MM.1S (cell line): ENCODE measurements at regions not wholly inside any gene's neighbourhood (a gene's known extent, or its start where the extent isn't known, plus 50 kb on each side); places are given as distances from the start of the nearest gene placed in this dataset.

ENCODE experiments used
- DNase-seq: peaks from one replicate; pipeline ENCODE4 v3.0.0-alpha.2; 2015
- H2AFZ ChIP-seq: fragments of 300-600 bp; sonication (generic); 2 replicates; pipeline ENCODE4 v1.6.0; 2016; ENCODE audit warnings: antibody characterized with exemption, low read length
- H3F3A ChIP-seq: fragments of 300-600 bp; sonication (generic); 2 replicates; pipeline ENCODE4 v1.6.1; 2016; ENCODE audit warnings: mild to moderate bottlenecking, antibody characterized with exemption, low read length, moderate library complexity, mixed read lengths; ENCODE audit not compliant: insufficient read depth
- H3K27ac ChIP-seq: fragments of 300-600 bp; sonication (generic); 2 replicates; pipeline ENCODE4 v1.5.1; 2016; ENCODE audit warnings: mild to moderate bottlenecking, low read length
- H3K27me3 ChIP-seq: fragments of 300-600 bp; sonication (generic); replicated peaks from 2 replicates; pipeline ENCODE4 v1.6.0; 2016; ENCODE audit warnings: low read length; ENCODE audit not compliant: insufficient read depth
- H3K36me3 ChIP-seq: fragments of 300-600 bp; sonication (generic); replicated peaks from 2 replicates; pipeline ENCODE4 v1.6.1; 2016; ENCODE audit warnings: mild to moderate bottlenecking, low read length, mixed read lengths; ENCODE audit not compliant: insufficient read depth
- H3K4me1 ChIP-seq: fragments of 300-600 bp; sonication (generic); 2 replicates; pipeline ENCODE4 v1.6.1; 2016; ENCODE audit warnings: low read length, mixed read lengths
- H3K4me2 ChIP-seq: fragments of 300-600 bp; sonication (generic); 2 replicates; pipeline ENCODE4 v1.6.0; 2016; ENCODE audit warnings: low read depth, low read length
- H3K4me3 ChIP-seq: fragments of 300-600 bp; sonication (generic); 2 replicates; pipeline ENCODE4 v1.5.1; 2016; ENCODE audit warnings: low read length, mixed read lengths
- H3K79me2 ChIP-seq: fragments of 300-600 bp; sonication (generic); 2 replicates; pipeline ENCODE4 v1.6.1; 2016; ENCODE audit warnings: mixed run types, low read length, mixed read lengths
- H3K9ac ChIP-seq: fragments of 300-600 bp; sonication (generic); 2 replicates; pipeline ENCODE4 v1.6.1; 2016; ENCODE audit warnings: low read length, mixed read lengths
- H3K9me2 ChIP-seq: fragments of 300-600 bp; sonication (generic); replicated peaks from 2 replicates; pipeline ENCODE4 v1.6.1; 2016; ENCODE audit warnings: mild to moderate bottlenecking, low read length, mixed read lengths; ENCODE audit not compliant: insufficient read depth
- H3K9me3 ChIP-seq: fragments of 300-600 bp; sonication (generic); replicated peaks from 2 replicates; pipeline ENCODE4 v1.6.1; 2016; ENCODE audit warnings: mild to moderate bottlenecking, low read length, mixed read lengths; ENCODE audit not compliant: insufficient read depth
- H4K20me1 ChIP-seq: fragments of 300-600 bp; sonication (generic); 2 replicates; pipeline ENCODE4 v1.6.1; 2016; ENCODE audit warnings: mild to moderate bottlenecking, low read length, moderate library complexity, mixed read lengths; ENCODE audit not compliant: insufficient read depth
- CTCF ChIP-seq: fragments of 300-600 bp; sonication (generic); IDR thresholded peaks from 2 replicates; pipeline ENCODE4 v1.5.1; 2016; ENCODE audit warnings: antibody characterized with exemption, low read length, mixed read lengths
- EZH2 ChIP-seq: fragments of 300-600 bp; sonication (generic); optimal IDR thresholded peaks from 2 replicates; pipeline ENCODE3; 2017; ENCODE audit warnings: low read depth, mild to moderate bottlenecking, antibody characterized with exemption, low read length, mixed read lengths
- EZH2phosphoT487 ChIP-seq: fragments of 300-600 bp; sonication (generic); IDR thresholded peaks from 2 replicates; pipeline ENCODE4 v1.6.1; 2018; ENCODE audit warnings: antibody characterized with exemption, low read length

GRCh38 chr5:67262956-67263355, 66.4 kb upstream of the CD180 start:
- Histone ChIP-seq H3K27ac (no peak overlapping the region), H3K9me3 (no peaks in the 10 kb centered on the region), H2AFZ (no peak overlapping the region), H3K9me2 (no peaks in the 10 kb centered on the region), H3K4me2 (no peak overlapping the region), H3K4me1 (no peaks in the 10 kb centered on the region), H3F3A (no peaks in the 10 kb centered on the region), H3K79me2 (no peaks in the 10 kb centered on the region), H3K9ac (no peak overlapping the region), H3K4me3 (no peak overlapping the region), H4K20me1 (no peaks in the 10 kb centered on the region), H3K27me3 (no peaks in the 10 kb centered on the region), H3K36me3 (no peaks in the 10 kb centered on the region)
- no peak for DNase-seq
- TF ChIP-seq EZH2 (no peak), EZH2phosphoT487 (no peak), CTCF (no peak)

DNA sequence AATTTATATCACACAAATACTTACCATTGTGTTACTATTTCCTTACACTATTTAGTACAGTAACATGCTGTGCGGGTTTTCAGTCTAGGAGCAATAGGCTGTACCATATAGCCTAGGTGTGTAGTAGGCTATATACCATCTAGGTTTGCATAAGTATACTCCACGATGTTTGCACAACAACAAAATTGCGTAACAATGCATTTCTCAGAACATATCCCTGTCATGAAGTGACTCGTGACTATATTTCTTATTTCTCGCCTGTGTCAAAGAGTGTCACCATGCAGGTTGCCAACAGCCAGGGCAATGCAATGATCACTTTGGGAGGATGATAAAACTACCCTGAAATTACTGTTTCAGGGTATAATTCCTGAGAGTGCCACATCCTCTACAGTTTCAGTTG, 65.6 kb upstream of the CD180 start:
- TF ChIP-seq EZH2phosphoT487 (no peak), CTCF (no peak), EZH2 (no peak)
- DNase-seq = no peak
- Histone ChIP-seq H2AFZ (no peak overlapping the region), H3K27me3 (no peaks in the 10 kb centered on the region), H3K36me3 (no peaks in the 10 kb centered on the region), H3K4me1 (no peaks in the 10 kb centered on the region), H3K27ac (no peak overlapping the region), H3K79me2 (no peaks in the 10 kb centered on the region), H3K9me2 (no peaks in the 10 kb centered on the region), H3K9me3 (no peaks in the 10 kb centered on the region), H3K9ac (no peak overlapping the region), H3K4me3 (no peak overlapping the region), H3K4me2 (no peak overlapping the region), H4K20me1 (no peaks in the 10 kb centered on the region), H3F3A (no peaks in the 10 kb centered on the region)

DNA sequence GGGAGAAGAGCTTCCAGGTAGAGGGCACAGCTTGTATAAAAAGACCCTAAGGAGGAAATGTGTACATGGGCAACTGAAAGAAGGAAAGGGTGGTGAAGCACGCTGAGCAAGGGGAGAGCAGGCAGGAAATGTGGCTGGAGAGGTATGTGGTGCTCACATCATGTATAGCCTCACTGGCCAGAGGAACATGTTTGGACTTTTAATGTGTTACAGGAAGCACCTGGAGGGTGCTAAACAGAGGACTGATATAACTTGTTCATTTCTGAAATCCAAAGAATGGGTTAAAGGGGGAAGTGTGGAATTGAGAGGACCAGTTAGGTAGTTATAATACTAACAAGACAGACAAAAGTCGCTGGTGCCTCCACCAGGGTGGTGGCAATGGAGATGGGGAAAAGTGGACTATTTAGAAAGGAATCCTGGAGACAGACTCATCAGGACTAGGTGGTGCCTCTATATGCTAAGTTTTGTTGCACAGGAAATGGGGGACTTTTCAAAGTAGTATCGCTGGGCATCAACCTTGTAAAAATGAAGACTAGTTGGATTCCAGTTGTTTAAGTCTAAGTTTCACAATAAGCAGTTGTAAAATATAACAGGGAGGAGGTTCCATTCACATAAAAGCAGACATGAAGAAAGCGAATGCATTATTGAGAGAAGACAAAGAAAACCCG, 63.1 kb upstream of the CD180 start:
- Histone ChIP-seq H3F3A (no peaks in the 10 kb centered on the region), H3K9ac (no peak overlapping the region), H3K4me2 (no peak overlapping the region), H3K9me3 (no peaks in the 10 kb centered on the region), H3K27ac (no peak overlapping the region), H3K9me2 (no peaks in the 10 kb centered on the region), H3K79me2 (no peaks in the 10 kb centered on the region), H3K27me3 (no peaks in the 10 kb centered on the region), H3K4me3 (no peak overlapping the region), H2AFZ (no peak overlapping the region), H3K4me1 (no peaks in the 10 kb centered on the region), H3K36me3 (no peaks in the 10 kb centered on the region), H4K20me1 (no peaks in the 10 kb centered on the region)
- DNase-seq = peak; percentile 14
- TF ChIP-seq CTCF (no peak), EZH2phosphoT487 (no peak), EZH2 (no peak)
